GM23338 (cell line): ENCODE measurements at regions not wholly inside any gene's neighbourhood (a gene's known extent, or its start where the extent isn't known, plus 50 kb on each side); places are given as distances from the start of the nearest gene placed in this dataset.

ENCODE experiments used
- ATAC-seq: fragments of 200-7000 bp; cut with Tn5 transposase; 3 replicates; pipeline ENCODE4 v1.9.1; 2020
- DNase-seq: peaks from one replicate; pipeline ENCODE4 v3.0.0-alpha.2; 2015; ENCODE audit warnings: low spot score
- H2AFZ ChIP-seq: fragments of 200-600 bp; sonication (generic); 2 replicates; pipeline ENCODE4 v1.8.0; 2016; ENCODE audit warnings: antibody characterized with exemption, mild to moderate bottlenecking, moderate library complexity
- H3F3A ChIP-seq: fragments of 200-600 bp; sonication (generic); replicated peaks from 2 replicates; pipeline ENCODE4 v1.8.0; 2017; ENCODE audit warnings: antibody characterized with exemption, mixed run types, low read depth
- H3K27ac ChIP-seq: fragments of 200-600 bp; sonication (generic); 2 replicates; pipeline ENCODE4 v1.6.1; 2016; ENCODE audit warnings: low read depth
- H3K27me3 ChIP-seq: fragments of 200-600 bp; sonication (generic); 2 replicates; pipeline ENCODE4 v1.8.0; 2016; ENCODE audit warnings: mild to moderate bottlenecking, mixed run types, moderate library complexity; ENCODE audit not compliant: insufficient read depth
- H3K36me3 ChIP-seq: fragments of 200-600 bp; sonication (generic); 2 replicates; pipeline ENCODE4 v1.8.0; 2016; ENCODE audit warnings: mild to moderate bottlenecking; ENCODE audit not compliant: insufficient read depth
- H3K4me1 ChIP-seq: fragments of 200-600 bp; sonication (generic); 2 replicates; pipeline ENCODE4 v1.8.0; 2016; ENCODE audit warnings: mild to moderate bottlenecking, moderate library complexity; ENCODE audit not compliant: insufficient read depth
- H3K4me2 ChIP-seq: fragments of 200-600 bp; sonication (generic); 2 replicates; pipeline ENCODE4 v1.7.1; 2017; ENCODE audit warnings: mixed run types
- H3K4me3 ChIP-seq: fragments of 200-600 bp; sonication (generic); 2 replicates; pipeline ENCODE4 v1.6.1; 2016; ENCODE audit warnings: mixed run types
- H3K79me2 ChIP-seq: fragments of 200-600 bp; sonication (generic); replicated peaks from 2 replicates; pipeline ENCODE4 v1.8.0; 2017; ENCODE audit warnings: mild to moderate bottlenecking; ENCODE audit not compliant: insufficient read depth
- H3K9me2 ChIP-seq: fragments of 200-600 bp; sonication (generic); 2 replicates; pipeline ENCODE4 v1.8.0; 2017; ENCODE audit not compliant: insufficient read depth
- H4K20me1 ChIP-seq: fragments of 200-600 bp; sonication (generic); replicated peaks from 2 replicates; pipeline ENCODE4 v1.8.0; 2017; ENCODE audit warnings: mild to moderate bottlenecking; ENCODE audit not compliant: insufficient read depth
- H3K27ac Mint-ChIP-seq: 2 replicates; pipeline ENCODE4 v1.8.0; 2020; ENCODE audit warnings: inconsistent platforms, mild to moderate bottlenecking, moderate library complexity, mixed read lengths
- H3K27me3 Mint-ChIP-seq: 3 replicates; pipeline ENCODE4 v1.8.0; 2022; ENCODE audit warnings: low read depth, mild to moderate bottlenecking, moderate library complexity, mixed read lengths, inconsistent platforms; ENCODE audit not compliant: insufficient read depth, poor library complexity
- H3K36me3 Mint-ChIP-seq: 3 replicates; pipeline ENCODE4 v1.8.0; 2021; ENCODE audit warnings: low read depth, mild to moderate bottlenecking, inconsistent platforms, moderate library complexity, mixed read lengths
- H3K4me1 Mint-ChIP-seq: 3 replicates; pipeline ENCODE4 v1.8.0; 2020; ENCODE audit warnings: mild to moderate bottlenecking, inconsistent platforms, mixed read lengths
- H3K4me3 Mint-ChIP-seq: 3 replicates; pipeline ENCODE4 v1.8.0; 2021; ENCODE audit warnings: moderate library complexity, mild to moderate bottlenecking, inconsistent platforms, mixed read lengths
- H3K9me3 Mint-ChIP-seq: 3 replicates; pipeline ENCODE4 v1.8.0; 2020; ENCODE audit warnings: moderate library complexity, mild to moderate bottlenecking, inconsistent platforms, mixed read lengths
- CREB1 ChIP-seq: fragments of 250-450 bp; sonication (Bioruptor Pico); IDR thresholded peaks from 2 replicates; pipeline ENCODE4 v1.5.0; 2020; ENCODE audit warnings: low read depth, mild to moderate bottlenecking, moderate library complexity
- ETS1 ChIP-seq: IDR thresholded peaks from 2 replicates; pipeline ENCODE4 v1.6.1; 2016; ENCODE audit warnings: antibody characterized with exemption
- EZH2 ChIP-seq: fragments of 200-600 bp; sonication (generic); IDR thresholded peaks from one replicate; pipeline ENCODE4 v1.8.0; 2017; ENCODE audit warnings: antibody characterized with exemption, mild to moderate bottlenecking, low read depth; ENCODE audit not compliant: unreplicated experiment
- EZH2phosphoT487 ChIP-seq: fragments of 200-600 bp; sonication (generic); IDR thresholded peaks from one replicate; pipeline ENCODE4 v1.8.1; 2018; ENCODE audit warnings: antibody characterized with exemption; ENCODE audit not compliant: unreplicated experiment
- JUNB ChIP-seq: IDR thresholded peaks from one replicate; pipeline ENCODE4 v1.6.1; 2016; ENCODE audit warnings: antibody characterized with exemption; ENCODE audit not compliant: unreplicated experiment
- NANOG ChIP-seq: IDR thresholded peaks from 2 replicates; pipeline ENCODE4 v1.6.1; 2016; ENCODE audit warnings: antibody characterized with exemption, borderline replicate concordance
- POLR2AphosphoS5 ChIP-seq: IDR thresholded peaks from 2 replicates; pipeline ENCODE4 v1.6.1; 2016; ENCODE audit warnings: antibody characterized with exemption, low read depth
- STAT1 ChIP-seq: IDR thresholded peaks from one replicate; pipeline ENCODE4 v1.6.1; 2016; ENCODE audit warnings: antibody characterized with exemption; ENCODE audit not compliant: unreplicated experiment
- ZNF114 ChIP-seq: fragments of 250-450 bp; sonication (Bioruptor Pico); IDR thresholded peaks from 2 replicates; pipeline ENCODE4 v1.5.0; 2020; ENCODE audit warnings: mild to moderate bottlenecking, moderate library complexity
- ZNF331 ChIP-seq: fragments of 250-450 bp; sonication (Bioruptor Pico); IDR thresholded peaks from 2 replicates; pipeline ENCODE4 v1.5.0; 2020; ENCODE audit warnings: low read depth, mild to moderate bottlenecking, moderate library complexity
- TF ChIP-seq, protein P1 (sequence below): fragments of 250-450 bp; sonication (Bioruptor Pico); IDR thresholded peaks from 2 replicates; pipeline ENCODE4 v1.5.0; 2020; ENCODE audit warnings: mild to moderate bottlenecking, moderate library complexity
- TF ChIP-seq, protein P2 (sequence below), 2 experiments: fragments of 200-600 bp in 1 of 2; sonication (generic) in 1 of 2; conservative IDR thresholded peaks; 2 replicates each; pipeline versions ENCODE4 v1.5.1 to v1.6.1; 2016 to 2017; ENCODE audit warnings: antibody characterized with exemption in 2 of 2, low read depth in 2 of 2, mild to moderate bottlenecking in 2 of 2, moderate library complexity in 1 of 2
- TF ChIP-seq, protein P3 (sequence below): IDR thresholded peaks from one replicate; pipeline ENCODE4 v1.6.1; 2018; ENCODE audit warnings: antibody characterized with exemption; ENCODE audit not compliant: unreplicated experiment

DNA sequence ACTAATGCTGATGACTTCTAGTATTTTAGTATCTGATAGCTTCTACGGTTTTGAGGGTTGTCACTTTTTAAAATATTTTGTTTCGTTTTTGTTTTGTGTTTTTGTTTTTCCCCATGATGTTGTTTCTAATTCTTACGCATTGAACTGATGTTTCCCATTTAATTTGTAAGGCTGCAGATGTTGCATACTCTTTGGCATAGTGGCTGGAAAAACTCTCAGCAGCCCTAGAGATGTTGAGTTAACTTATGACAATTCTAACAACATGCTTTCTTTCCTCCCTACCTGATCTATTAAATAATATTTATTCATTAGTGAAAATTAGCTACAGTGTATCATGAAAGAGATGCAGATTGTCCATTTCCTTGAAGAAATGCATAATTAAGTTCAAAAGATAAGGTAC is 559.3 kb upstream of the GRM7 start:
- no peak for TF ChIP-seq JUNB
- TF ChIP-seq, protein P1, sequence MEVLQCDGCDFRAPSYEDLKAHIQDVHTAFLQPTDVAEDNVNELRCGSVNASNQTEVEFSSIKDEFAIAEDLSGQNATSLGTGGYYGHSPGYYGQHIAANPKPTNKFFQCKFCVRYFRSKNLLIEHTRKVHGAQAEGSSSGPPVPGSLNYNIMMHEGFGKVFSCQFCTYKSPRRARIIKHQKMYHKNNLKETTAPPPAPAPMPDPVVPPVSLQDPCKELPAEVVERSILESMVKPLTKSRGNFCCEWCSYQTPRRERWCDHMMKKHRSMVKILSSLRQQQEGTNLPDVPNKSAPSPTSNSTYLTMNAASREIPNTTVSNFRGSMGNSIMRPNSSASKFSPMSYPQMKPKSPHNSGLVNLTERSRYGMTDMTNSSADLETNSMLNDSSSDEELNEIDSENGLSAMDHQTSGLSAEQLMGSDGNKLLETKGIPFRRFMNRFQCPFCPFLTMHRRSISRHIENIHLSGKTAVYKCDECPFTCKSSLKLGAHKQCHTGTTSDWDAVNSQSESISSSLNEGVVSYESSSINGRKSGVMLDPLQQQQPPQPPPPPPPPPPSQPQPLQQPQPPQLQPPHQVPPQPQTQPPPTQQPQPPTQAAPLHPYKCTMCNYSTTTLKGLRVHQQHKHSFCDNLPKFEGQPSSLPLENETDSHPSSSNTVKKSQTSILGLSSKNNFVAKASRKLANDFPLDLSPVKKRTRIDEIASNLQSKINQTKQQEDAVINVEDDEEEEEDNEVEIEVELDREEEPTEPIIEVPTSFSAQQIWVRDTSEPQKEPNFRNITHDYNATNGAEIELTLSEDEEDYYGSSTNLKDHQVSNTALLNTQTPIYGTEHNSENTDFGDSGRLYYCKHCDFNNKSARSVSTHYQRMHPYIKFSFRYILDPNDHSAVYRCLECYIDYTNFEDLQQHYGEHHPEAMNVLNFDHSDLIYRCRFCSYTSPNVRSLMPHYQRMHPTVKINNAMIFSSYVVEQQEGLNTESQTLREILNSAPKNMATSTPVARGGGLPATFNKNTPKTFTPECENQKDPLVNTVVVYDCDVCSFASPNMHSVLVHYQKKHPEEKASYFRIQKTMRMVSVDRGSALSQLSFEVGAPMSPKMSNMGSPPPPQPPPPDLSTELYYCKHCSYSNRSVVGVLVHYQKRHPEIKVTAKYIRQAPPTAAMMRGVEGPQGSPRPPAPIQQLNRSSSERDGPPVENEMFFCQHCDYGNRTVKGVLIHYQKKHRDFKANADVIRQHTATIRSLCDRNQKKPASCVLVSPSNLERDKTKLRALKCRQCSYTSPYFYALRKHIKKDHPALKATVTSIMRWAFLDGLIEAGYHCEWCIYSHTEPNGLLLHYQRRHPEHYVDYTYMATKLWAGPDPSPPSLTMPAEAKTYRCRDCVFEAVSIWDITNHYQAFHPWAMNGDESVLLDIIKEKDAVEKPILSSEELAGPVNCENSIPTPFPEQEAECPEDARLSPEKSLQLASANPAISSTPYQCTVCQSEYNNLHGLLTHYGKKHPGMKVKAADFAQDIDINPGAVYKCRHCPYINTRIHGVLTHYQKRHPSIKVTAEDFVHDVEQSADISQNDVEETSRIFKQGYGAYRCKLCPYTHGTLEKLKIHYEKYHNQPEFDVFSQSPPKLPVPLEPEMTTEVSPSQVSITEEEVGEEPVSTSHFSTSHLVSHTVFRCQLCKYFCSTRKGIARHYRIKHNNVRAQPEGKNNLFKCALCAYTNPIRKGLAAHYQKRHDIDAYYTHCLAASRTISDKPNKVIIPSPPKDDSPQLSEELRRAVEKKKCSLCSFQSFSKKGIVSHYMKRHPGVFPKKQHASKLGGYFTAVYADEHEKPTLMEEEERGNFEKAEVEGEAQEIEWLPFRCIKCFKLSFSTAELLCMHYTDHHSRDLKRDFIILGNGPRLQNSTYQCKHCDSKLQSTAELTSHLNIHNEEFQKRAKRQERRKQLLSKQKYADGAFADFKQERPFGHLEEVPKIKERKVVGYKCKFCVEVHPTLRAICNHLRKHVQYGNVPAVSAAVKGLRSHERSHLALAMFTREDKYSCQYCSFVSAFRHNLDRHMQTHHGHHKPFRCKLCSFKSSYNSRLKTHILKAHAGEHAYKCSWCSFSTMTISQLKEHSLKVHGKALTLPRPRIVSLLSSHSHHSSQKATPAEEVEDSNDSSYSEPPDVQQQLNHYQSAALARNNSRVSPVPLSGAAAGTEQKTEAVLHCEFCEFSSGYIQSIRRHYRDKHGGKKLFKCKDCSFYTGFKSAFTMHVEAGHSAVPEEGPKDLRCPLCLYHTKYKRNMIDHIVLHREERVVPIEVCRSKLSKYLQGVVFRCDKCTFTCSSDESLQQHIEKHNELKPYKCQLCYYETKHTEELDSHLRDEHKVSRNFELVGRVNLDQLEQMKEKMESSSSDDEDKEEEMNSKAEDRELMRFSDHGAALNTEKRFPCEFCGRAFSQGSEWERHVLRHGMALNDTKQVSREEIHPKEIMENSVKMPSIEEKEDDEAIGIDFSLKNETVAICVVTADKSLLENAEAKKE (CRISPR knock-in tag): no peak
- no peak for TF ChIP-seq EZH2
- TF ChIP-seq EZH2phosphoT487: no peak
- no peak for TF ChIP-seq CREB1 (CRISPR knock-in tag)
- TF ChIP-seq ZNF114 (CRISPR knock-in tag): no peak
- no peak for TF ChIP-seq NANOG
- no peak for TF ChIP-seq ETS1
- no peak for TF ChIP-seq ZNF331 (CRISPR knock-in tag)
- TF ChIP-seq, protein P2, sequence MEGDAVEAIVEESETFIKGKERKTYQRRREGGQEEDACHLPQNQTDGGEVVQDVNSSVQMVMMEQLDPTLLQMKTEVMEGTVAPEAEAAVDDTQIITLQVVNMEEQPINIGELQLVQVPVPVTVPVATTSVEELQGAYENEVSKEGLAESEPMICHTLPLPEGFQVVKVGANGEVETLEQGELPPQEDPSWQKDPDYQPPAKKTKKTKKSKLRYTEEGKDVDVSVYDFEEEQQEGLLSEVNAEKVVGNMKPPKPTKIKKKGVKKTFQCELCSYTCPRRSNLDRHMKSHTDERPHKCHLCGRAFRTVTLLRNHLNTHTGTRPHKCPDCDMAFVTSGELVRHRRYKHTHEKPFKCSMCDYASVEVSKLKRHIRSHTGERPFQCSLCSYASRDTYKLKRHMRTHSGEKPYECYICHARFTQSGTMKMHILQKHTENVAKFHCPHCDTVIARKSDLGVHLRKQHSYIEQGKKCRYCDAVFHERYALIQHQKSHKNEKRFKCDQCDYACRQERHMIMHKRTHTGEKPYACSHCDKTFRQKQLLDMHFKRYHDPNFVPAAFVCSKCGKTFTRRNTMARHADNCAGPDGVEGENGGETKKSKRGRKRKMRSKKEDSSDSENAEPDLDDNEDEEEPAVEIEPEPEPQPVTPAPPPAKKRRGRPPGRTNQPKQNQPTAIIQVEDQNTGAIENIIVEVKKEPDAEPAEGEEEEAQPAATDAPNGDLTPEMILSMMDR (conservative IDR thresholded peaks at IDR 0.05; ENCODE audit: low read depth in 2 of 2): no peak
- TF ChIP-seq, protein P3, sequence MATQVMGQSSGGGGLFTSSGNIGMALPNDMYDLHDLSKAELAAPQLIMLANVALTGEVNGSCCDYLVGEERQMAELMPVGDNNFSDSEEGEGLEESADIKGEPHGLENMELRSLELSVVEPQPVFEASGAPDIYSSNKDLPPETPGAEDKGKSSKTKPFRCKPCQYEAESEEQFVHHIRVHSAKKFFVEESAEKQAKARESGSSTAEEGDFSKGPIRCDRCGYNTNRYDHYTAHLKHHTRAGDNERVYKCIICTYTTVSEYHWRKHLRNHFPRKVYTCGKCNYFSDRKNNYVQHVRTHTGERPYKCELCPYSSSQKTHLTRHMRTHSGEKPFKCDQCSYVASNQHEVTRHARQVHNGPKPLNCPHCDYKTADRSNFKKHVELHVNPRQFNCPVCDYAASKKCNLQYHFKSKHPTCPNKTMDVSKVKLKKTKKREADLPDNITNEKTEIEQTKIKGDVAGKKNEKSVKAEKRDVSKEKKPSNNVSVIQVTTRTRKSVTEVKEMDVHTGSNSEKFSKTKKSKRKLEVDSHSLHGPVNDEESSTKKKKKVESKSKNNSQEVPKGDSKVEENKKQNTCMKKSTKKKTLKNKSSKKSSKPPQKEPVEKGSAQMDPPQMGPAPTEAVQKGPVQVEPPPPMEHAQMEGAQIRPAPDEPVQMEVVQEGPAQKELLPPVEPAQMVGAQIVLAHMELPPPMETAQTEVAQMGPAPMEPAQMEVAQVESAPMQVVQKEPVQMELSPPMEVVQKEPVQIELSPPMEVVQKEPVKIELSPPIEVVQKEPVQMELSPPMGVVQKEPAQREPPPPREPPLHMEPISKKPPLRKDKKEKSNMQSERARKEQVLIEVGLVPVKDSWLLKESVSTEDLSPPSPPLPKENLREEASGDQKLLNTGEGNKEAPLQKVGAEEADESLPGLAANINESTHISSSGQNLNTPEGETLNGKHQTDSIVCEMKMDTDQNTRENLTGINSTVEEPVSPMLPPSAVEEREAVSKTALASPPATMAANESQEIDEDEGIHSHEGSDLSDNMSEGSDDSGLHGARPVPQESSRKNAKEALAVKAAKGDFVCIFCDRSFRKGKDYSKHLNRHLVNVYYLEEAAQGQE: no peak
- no peak for TF ChIP-seq POLR2AphosphoS5
- no peak for TF ChIP-seq STAT1
- Histone ChIP-seq H3K4me1 (no peaks in the 10 kb centered on the region), H2AFZ (no peak overlapping the region), H3K4me2 (no peak overlapping the region), H3K9me2 (no peaks in the 10 kb centered on the region), H3K27me3 (no peaks in the 10 kb centered on the region), H3F3A (no peaks in the 10 kb centered on the region), H3K79me2 (no peaks in the 10 kb centered on the region), H4K20me1 (no peaks in the 10 kb centered on the region), H3K4me3 (no peak overlapping the region), H3K36me3 (peaks cover 10% of the 10 kb centered on the region; the same call in 1 of the 2 replicates), H3K27ac (no peak overlapping the region)
- no peak for ATAC-seq
- no peaks in the 10 kb centered on the region for H3K4me1 Mint-ChIP-seq
- no peak overlapping the region for H3K4me3 Mint-ChIP-seq
- DNase-seq: no peak
- peaks cover 63% of the 10 kb centered on the region for H3K9me3 Mint-ChIP-seq
- H3K36me3 Mint-ChIP-seq: peaks cover 13% of the 10 kb centered on the region; the same call in 2 of the 3 replicates
- H3K27ac Mint-ChIP-seq: no peak overlapping the region
- H3K27me3 Mint-ChIP-seq: no peaks in the 10 kb centered on the region
